HG03565 (cell line): ENCODE measurements at regions not wholly inside any gene's neighbourhood (a gene's known extent, or its start where the extent isn't known, plus 50 kb on each side); places are given as distances from the start of the nearest gene placed in this dataset.
"Not testable (repeated sequence)": the region's sequence is repeated elsewhere in the genome, so short reads cannot be mapped to it uniquely, and the experiment has no call there.

Experiments
- ATAC-seq: cut with Tn5 transposase; IDR thresholded peaks from one replicate; pipeline ENCODE4 v1.9.1; 2021; ENCODE audit warnings: mild to moderate bottlenecking, moderate library complexity; ENCODE audit not compliant: unreplicated experiment

DNA sequence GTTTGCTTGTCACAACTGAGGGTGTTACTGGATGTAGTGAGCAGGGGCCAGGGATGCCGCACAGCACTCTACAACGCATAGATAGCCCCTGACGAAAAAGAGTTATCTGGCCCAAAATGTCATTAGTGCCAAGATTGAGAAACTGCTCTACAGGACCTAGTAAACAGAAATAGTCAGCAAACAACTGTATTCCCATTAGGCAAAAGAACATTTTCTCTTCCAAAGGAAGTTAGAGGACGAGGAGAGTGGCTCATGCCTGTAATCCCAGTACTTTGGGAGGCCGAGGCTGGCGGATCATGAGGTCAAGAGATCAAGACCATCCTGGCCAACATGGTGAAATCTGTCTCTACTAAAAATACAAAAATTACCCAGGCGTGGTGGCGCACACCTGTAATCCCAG lies 189.1 kb downstream of the DUSP10 start:
- not testable (repeated sequence) for ATAC-seq

GRCh38 chr1:221555689-221556433 lies 186.0 kb downstream of the DUSP10 start:
- ATAC-seq: no peak

GRCh38 chr1:221556435-221556834 lies 185.5 kb downstream of the DUSP10 start:
- no peak for ATAC-seq

DNA sequence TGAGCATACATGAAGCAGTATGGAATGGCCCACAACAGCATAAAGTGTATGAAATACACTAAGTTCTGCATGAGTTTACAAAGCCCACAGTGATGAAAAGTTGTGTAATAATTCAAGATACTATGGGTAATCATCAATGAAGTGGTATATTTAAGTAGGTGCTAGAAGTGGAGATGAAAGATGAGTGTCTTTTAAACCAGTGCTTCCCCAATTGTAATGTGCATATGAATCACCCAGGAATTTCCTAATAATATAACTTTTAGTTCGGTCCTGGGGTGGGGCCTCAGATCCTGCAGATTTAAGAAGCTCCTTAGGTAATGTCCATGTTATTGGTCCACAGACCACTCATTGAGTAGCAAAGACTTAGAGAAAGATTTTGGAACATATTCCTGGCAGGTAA lies 184.9 kb downstream of the DUSP10 start:
- ATAC-seq: no peak

DNA sequence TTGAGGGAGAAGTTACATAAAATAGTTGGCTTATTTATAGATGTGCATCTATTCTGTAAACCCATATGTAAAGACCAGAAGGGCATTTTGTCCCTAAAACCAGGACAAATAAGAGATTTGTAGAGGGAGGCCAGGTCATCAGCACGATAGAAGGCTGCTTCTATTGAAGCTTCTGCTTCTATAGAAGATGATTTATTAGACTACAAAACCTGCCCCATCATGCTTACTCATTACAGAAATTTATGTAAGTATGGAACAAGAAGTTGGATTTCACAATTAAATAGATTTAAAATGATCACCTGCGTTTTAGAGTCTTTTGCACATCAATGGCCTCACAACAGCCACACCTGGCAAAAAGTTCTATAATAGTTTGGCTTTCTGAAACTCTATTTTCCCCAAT lies 183.5 kb downstream of the DUSP10 start:
- no peak for ATAC-seq

- ATAC-seq: no peak
Observed at GRCh38 chr1:221559911-221560310, 182.0 kb downstream of the DUSP10 start.

- no peak for ATAC-seq
Observed at GRCh38 chr1:221562542-221563475, 179.1 kb downstream of the DUSP10 start.

- ATAC-seq: no peak
Observed at GRCh38 chr1:221563476-221563921, 178.4 kb downstream of the DUSP10 start.

DNA sequence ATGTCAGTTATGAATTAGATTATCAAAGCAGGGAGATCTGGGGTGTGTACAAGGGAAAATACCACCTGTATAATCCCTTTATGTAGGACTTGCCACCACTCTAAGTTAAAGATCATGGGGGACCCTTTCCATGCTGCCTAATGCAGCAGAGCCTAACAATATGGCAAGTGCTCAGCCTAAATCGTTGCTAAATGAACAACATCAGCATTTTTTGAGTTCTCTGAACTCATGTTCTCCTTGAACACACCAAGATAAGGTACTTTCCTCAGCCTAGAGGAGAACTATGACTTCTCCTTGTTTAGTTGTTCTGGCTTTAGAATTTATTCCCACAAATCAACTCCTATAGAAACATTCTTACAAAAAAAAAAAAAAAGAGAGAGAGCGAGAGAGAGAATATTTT lies 177.0 kb downstream of the DUSP10 start:
- no peak for ATAC-seq

- no peak for ATAC-seq
Observed at GRCh38 chr1:221565711-221566110, 176.2 kb downstream of the DUSP10 start.

GRCh38 chr1:221567859-221568507 lies 173.9 kb downstream of the DUSP10 start:
- no peak for ATAC-seq

DNA sequence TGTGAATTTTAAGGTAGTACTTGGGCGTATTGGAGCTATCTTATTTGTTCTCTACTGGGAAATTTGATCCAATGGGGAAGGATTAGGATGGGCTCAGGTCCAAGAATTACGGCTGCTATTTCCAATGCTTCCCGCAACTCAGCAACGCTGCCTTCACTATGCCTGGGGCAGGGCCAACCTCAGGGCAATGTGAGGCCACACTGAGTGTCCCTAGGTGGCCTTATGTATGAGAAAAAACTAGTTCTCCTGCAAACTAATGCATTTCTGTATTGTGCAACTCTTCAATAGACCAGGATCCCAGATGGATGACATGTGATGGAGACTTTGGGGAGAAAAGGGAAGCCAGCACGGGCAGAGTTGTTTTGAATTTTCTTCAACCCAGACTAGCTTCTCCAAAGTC lies 168.1 kb downstream of the DUSP10 start:
- ATAC-seq: no peak

GRCh38 chr1:221574529-221574928 lies 167.4 kb downstream of the DUSP10 start:
- no peak for ATAC-seq

DNA sequence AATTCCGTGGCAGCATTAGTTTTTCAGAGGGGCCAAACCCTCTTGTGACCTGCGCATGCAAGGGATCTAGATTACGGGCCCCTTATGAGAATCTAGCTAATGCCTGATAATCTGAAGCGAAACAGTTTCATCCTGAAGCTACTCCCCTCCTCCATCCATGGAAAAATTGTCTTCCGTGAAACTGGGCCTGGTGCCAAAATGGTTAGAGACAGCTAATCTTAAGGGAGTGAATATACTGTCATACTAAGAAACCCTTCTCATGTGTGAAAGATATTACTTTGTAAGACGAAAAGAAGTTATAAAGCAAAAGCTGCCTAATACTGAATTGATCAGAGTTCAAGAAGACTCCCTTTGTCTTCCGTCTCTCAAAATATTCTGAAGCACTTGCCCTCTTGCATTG lies 166.3 kb downstream of the DUSP10 start:
- ATAC-seq: no peak

GRCh38 chr1:221576268-221576667 lies 165.6 kb downstream of the DUSP10 start:
- ATAC-seq: no peak

DNA sequence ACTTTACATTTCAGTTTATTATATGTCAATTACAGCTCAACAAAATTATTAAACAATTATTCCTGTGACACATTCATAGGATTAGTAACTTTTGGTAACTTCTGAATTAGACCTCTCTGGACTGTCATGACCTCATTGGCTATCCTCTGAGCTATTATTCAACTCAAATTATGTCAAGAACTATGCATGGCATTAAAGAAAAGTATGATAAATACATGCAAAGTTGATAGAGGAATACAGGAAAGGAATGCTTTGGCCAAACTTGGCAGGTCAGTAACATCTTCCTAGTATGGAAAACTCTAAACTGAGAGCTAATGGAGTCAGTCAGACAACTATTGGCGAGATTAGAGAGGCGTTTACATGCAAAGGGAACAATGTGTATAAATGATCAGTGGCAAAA lies 158.4 kb downstream of the DUSP10 start:
- ATAC-seq: no peak

DNA sequence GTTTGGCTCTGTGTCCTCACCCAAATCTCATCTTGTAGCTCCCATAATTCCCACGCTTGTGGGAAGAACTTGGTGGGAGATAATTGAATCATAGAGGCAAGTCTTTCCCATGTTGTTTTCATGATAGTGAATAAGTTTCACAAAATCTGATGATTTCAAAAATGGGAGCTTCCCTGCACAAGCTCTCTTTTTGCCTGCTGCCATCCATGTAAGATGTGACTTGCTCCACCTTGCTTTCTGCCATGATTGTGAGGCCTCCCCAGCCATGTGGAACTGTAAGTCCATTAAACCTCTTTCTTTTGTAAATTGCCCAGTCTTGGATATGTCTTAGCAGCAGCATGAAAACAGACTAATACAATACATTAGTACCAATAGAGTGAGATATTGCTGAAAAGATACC lies 154.9 kb downstream of the DUSP10 start:
- ATAC-seq: not testable (repeated sequence)

DNA sequence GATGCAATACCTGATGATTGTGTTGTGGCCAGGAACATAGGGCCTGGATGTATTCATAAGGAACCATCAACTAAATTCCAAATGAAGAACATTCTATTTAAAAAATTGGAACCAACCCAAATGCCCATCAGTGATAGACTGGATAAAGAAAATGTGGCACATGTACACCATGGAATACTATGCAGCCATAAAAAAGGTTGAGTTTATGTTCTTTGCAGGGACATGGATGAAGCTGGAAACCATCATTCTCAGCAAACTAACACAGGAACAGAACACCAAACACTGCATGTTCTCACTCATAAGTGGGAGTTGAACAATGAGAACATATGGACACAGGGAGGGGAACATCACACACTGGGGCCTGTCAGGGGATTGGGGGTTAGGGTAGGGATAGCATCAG lies 150.6 kb downstream of the DUSP10 start:
- not testable (repeated sequence) for ATAC-seq

GRCh38 chr1:221594576-221594975 lies 147.3 kb downstream of the DUSP10 start:
- no peak for ATAC-seq

DNA sequence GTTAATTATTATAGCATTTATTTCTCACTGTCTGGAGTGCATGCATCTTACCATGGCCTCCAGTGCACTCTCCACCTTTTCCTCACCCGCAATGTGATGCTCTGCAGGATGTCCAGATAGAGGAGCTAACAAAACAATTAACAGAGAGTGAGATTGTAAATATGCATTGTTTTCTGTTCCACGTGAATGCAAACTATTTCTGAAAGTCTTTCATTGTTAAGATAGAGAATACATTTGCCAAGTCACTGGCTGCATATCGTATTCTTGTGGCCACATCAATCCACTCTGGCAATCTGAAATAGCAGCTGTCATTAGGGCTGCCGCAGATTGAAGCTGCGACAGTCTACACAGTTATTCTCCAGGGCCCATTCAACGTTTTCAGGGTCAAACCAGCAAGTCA lies 143.8 kb downstream of the DUSP10 start:
- ATAC-seq: no peak

- no peak for ATAC-seq
Observed at GRCh38 chr1:221601166-221601565, 140.7 kb downstream of the DUSP10 start.
